NCI-H1092 (cell line): ENCODE measurements at regions not wholly inside any gene's neighbourhood (a gene's known extent, or its start where the extent isn't known, plus 50 kb on each side); places are given as distances from the start of the nearest gene placed in this dataset.
"Not testable (repeated sequence)": the region's sequence is repeated elsewhere in the genome, so short reads cannot be mapped to it uniquely, and the experiment has no call there.

ENCODE experiments used
- DNase-seq: peaks from one replicate; lab custom pipeline; 2025; lab: John Stamatoyannopoulos, UW

- no peak for DNase-seq
Observed at GRCh38 chr3:88807491-88808105, 299.8 kb upstream of the EPHA3 start.

GRCh38 chr3:88809993-88810392, 297.4 kb upstream of the EPHA3 start:
- DNase-seq, result no peak

GRCh38 chr3:88810455-88810854, 297.0 kb upstream of the EPHA3 start:
- DNase-seq, result no peak

- no peak for DNase-seq
Observed at GRCh38 chr3:88811096-88811495, 296.3 kb upstream of the EPHA3 start.

- no peak for DNase-seq
Observed at GRCh38 chr3:88812576-88812975, 294.8 kb upstream of the EPHA3 start.

GRCh38 chr3:88816445-88816844, 291.0 kb upstream of the EPHA3 start:
- DNase-seq, result no peak

- DNase-seq, result no peak
Observed at GRCh38 chr3:88824666-88825564, 282.5 kb upstream of the EPHA3 start.

GRCh38 chr3:88828466-88828865, 279.0 kb upstream of the EPHA3 start:
- no peak for DNase-seq

- no peak for DNase-seq
Observed at GRCh38 chr3:88852606-88853005, 254.8 kb upstream of the EPHA3 start.

- no peak for DNase-seq
Observed at GRCh38 chr3:88863196-88863595, 244.2 kb upstream of the EPHA3 start.

GRCh38 chr3:88876724-88877123, 230.7 kb upstream of the EPHA3 start:
- DNase-seq, result no peak

- DNase-seq, result no peak
Observed at GRCh38 chr3:88879905-88880304, 227.5 kb upstream of the EPHA3 start.

GRCh38 chr3:88882121-88882520, 225.3 kb upstream of the EPHA3 start:
- no peak for DNase-seq

GRCh38 chr3:88886624-88887023, 220.8 kb upstream of the EPHA3 start:
- not testable (repeated sequence) for DNase-seq

GRCh38 chr3:88896026-88896425, 211.4 kb upstream of the EPHA3 start:
- no peak for DNase-seq

GRCh38 chr3:88912294-88912877, 195.0 kb upstream of the EPHA3 start:
- DNase-seq, result no peak

GRCh38 chr3:88918841-88919240, 188.6 kb upstream of the EPHA3 start:
- no peak for DNase-seq

GRCh38 chr3:88921986-88922385, 185.4 kb upstream of the EPHA3 start:
- no peak for DNase-seq

GRCh38 chr3:88926221-88926620, 181.2 kb upstream of the EPHA3 start:
- DNase-seq, result no peak

GRCh38 chr3:88930611-88931010, 176.8 kb upstream of the EPHA3 start:
- DNase-seq, result no peak

- DNase-seq, result peak; percentile 0
Observed at GRCh38 chr3:88936831-88937230, 170.6 kb upstream of the EPHA3 start.

- no peak for DNase-seq
Observed at GRCh38 chr3:88940296-88940695, 167.1 kb upstream of the EPHA3 start.

- no peak for DNase-seq
Observed at GRCh38 chr3:88947013-88947412, 160.4 kb upstream of the EPHA3 start.
